ENCODE measurements at regions not wholly inside any gene's neighbourhood (a gene's known extent, or its start where the extent isn't known, plus 50 kb on each side); places are given as distances from the start of the nearest gene placed in this dataset.
A peak's percentile ranks its signal among the peaks of the same experiment; 100 is the strongest.
"Not testable (repeated sequence)": the region's sequence is repeated elsewhere in the genome, so short reads cannot be mapped to it uniquely, and the experiment has no call there.

DNA sequence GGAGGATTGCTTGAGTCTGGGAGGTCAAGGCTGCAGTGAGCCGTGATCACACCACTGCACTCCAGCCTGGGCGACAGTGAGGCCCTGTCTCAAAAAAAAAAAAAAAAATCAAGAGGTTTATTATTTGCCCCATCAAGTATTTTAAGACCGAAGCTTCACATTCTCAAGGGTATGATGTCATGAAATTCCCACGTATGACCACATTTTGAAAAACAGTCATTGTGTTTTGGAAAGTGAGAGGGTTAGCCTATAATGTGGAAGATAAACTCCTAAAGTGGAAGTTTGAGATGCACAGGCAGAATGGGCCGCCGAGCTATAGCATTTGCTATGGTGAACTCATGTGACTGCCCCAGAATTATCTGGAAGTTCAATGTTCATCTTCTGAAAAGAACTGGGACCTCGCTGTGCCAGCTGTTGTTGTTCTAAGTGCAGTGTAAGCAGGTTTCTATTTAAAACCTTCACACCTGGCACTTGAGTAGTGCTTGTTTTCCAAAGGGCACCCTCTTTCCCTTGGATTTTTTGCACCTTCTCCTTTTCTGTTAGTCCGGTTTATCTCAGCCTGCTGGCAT, 96.9 kb upstream of the SLC25A33 start:
- DNase-seq, result no peak

DNA sequence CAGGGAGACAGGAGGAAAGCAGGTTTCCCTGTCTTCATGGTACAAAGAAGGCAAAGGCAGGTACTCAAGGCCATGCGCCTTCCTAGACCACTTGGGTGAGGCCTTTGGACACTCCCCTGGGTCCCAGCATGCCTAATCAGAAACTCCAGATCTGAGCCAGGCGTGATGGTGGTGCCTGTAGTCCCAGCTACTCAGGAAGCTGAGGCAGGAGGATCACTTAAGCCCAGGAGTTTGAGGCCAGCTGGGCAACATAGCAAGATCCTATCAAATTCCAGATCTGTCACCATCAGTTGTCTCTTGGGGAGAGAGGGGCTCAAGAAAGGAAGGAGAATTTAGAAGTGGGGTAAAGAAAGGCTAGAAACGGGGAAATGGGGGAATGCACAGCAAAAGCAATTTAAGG, 96.3 kb upstream of the SLC25A33 start:
- DNase-seq, result no peak

DNA sequence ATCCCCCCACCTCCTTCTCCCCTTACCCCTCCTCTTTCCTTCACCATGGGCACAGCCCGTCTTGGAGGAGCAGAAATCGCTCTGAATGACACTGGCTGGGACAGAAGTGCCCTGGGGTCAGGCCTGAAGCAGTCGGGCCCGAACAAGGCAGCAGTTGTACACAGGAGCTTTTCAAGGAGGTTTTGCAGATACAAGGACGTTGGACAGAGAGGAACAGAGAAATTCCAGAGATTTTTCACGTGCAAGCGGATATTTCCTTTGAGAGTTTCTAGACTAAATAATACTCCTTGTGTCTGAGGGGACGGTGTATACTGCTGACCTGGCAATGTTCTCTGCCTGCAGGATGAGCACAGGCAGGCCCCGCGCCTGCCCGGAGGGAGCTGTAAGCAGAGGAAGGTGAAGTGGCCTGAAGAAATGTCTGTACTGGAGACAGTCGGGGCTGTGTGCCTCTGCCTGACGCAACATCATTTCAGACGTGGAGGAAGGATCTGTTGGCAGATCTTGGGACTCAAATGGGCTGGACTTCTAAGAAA, 95.3 kb upstream of the SLC25A33 start:
- DNase-seq, result no peak

DNA sequence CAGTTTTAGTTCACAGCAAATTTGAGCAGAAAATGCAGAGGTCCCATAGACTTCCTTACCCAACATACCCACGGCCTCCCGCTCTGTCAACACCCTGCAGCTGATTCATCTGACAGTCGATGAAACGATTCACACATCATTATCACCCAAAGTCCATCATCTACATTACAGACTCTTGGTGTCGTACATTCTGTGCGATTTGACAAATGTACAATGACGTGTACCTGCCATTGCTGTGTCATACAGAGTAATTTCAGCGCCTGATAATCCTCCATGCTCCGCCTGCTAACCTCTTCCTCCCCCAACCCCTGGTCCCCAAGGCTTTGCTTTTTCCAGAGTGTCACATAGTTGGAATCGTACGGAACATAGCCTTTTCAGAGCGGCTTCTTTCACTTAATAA, 94.7 kb upstream of the SLC25A33 start:
- DNase-seq, result no peak

DNA sequence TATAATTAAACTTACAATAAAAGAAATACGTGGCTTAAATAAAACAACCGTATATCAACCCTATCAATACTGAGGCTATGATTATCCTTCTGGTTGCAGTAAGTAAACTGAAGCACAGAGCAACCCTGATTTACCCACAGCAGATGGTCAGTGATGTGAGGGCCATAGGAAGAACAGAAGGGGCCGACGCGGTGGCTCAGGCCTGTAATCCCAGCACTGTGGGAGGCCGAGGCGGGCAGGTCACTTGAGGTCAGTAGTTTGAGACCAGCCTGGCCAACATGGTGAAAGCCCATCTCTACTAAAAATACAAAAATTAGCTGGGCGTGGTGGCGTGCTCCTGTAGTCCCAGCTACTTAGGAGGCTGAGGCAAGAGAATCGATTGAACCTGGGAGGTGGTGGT, 94.2 kb upstream of the SLC25A33 start:
- DNase-seq, result not testable (repeated sequence)

DNA sequence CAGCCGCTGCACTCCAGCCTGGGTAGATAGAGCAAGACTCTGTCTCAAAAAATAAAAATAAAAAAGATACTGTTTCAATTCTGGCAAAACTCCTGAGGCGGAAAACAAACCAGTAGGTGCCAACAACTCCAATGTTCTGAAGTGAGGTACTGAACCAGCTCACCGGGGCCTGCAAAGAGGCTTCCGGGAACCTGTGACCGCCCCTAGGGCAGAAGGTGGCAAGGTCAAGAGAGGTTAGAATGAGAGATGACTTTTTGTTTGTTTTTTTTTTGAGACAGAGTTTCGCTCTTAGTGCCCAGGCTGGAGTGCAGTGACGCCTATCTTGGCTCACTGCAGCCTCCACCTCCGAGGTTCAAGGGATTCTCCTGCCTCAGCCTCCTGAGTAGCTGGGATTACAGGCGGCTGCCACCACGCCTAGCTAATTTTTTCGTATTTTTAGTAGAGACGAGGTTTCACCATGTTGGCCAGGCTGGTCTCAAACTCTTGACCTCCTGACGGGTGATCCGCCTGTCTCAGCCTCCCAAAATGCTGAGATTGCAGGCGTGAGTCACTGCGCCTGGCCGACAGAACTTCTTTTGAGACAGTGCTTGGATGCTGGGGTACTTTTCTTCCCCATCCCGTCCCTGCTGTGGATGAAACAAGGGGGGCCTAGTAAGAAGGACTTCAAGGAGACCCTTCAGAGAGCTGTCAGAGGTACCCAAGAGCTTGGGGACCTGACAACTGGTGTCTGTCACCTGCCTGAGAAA, 91.9 kb upstream of the SLC25A33 start:
- DNase-seq, result no peak

DNA sequence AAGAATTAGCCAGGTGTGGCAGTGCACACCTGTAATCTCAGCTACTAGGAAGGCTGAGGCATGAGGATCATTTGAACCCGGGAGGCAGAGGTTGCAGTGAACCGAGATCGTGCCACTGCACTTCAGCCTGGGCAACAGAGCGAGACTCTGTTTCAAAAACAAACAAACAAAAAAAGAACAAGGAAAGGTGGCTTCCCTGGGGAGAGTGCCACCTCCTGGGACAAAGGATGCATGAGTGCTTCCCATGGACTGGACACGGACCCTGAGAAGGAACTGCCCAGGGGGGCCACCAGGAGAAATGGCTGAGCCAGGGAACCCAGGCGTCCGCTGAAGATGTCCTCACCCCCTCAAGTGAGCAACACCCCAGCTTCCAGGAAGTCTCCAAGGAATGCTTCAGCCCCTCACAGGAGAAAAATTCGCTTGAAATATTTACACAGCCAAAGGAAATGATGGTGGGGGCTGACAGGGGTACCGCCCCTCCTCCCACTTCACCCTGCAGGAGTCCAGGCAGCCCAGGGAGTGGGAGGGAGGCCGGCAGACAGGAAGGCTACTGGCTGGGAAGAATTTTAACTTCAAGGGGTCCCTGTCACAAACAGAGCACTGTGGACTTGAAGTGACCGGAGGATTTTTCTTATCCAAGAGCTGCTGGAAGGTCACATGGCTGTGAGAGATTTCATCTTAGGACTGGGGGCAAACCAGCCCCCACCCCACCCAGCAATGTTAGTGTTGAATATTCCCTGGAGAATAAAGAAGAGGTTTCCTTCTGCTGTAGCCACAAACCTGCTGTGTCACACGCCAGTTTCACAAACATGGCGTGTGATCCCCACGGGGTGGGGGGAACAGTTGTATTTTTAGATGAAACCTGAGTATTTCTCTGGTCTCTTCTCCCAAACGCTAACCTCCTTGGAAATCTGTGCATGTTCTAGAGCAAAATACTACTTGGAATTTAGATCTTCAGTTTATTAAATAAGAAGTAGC, 90.8 kb upstream of the SLC25A33 start:
- no peak for DNase-seq

DNA sequence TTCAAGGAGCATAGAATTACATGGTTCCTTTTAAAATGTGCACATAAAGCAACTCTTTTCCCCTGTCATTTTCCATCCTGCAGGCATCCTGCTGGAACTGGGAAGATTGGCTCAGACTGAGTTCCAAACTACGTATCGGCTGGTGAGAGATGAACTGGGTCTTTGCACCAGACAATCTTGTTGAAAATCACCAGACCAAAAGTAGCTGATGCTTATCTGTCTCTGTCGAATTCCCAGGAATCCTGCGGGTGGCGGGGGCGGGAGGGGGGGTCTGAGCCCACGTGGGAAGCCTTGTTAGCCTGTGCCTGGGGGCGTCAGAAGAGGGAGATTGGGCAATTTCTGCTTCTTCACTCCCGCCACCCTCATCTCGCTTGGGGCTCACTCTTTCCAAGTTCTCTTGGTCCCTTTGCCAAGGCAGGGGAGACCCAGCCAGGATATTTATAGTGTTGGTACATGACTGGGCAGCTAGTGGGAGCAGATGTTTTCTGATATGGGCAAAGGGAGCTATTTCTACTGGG, 90.1 kb upstream of the SLC25A33 start:
- no peak for DNase-seq

DNA sequence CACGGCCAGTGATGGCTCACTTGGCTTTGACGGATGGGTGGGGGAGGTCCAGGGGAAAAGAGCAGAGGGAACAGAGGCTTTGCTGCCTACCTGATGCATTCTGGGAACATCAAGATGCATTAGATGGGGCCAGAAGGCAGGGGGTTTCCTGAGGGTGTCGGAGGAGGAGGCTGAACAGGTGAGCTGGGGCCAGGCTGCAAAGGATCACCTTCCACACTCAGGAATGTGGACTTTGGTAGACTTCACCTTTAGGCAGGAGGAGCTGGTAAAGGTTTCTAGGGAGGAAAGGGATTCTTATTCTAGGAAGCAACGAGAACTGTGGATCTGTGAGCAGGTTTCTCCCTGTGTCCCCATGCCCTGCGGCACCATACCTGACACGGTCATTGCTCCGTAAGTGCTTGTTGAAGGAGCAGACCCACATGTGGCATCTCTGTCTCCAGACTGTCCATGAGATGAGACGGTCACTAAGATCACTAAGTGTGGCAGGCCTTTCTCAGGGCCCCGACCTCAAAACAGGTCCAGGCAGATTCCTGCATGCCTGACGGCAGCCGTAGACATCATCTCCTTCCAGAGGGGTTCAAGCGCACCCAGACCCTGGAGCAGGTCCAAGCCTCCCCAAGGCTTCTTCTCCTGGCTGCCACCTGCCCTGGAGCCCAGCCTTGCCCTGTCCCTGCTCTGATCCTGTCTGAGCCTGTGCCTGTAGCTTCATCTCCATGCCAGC, 89.1 kb upstream of the SLC25A33 start:
- no peak for DNase-seq

DNA sequence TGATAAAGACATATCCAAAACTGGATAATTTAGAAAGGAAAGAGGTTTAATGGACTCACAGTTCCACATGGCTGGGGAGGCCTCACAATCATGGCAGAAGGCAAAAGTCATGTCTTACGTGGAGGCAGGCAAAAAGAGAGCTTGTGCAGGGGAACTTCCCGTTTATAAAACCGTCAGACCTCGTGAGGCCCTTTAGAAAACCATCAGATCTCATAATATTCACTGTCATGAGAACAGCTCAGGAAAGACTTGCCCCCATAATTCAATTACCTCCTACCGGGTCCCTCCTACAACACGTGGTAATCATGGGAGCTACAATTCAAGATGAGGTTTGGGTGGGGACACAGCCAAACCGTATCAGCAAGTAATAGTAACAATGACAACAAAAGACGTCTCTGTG, 88.2 kb upstream of the SLC25A33 start:
- no peak for DNase-seq

DNA sequence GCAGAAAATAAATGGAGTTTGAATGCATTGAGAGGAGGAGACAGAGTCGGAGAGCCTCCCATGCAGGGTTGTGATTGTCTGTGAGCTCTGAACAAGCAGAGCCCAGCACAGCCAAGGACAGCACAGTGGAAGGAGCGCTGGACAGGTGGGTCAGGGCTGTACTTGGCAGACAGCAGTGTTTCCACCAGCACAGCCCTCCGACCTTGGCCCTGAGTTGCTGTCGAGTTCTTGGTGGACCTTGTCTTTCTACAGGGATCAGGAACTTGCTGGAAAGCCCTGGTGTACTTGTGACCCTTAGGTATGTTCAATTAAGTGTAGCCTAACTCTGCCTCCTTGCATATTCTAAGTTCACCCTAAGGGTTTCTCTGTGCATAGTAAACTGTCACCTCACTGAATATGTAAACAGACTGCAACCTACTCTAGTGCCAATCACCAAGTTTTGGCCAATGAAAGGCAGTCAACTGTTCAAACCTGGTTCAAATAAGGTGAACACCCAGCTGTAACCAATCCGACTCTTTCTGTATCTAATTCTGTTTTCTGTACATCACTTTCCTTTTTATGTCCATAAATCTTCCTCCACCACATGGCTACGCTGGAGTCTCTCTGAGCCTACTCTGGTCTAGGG, 86.6 kb upstream of the SLC25A33 start:
- no peak for DNase-seq

DNA sequence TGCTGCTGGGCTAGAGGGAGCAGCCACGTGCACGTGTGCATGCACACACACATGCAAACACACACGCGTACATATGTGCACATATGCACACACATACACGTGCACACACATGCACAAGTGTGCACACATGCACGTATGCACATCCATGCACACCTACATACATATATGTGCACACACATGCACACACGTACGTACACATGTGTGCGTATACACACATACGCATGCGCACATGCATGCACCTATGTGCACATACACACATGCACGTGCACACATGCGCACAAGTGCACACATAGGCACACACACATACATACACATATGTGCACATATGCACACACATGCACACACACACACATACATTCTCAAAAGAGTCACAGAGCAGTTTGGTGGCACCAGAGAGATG, 85.9 kb upstream of the SLC25A33 start:
- DNase-seq, result no peak

DNA sequence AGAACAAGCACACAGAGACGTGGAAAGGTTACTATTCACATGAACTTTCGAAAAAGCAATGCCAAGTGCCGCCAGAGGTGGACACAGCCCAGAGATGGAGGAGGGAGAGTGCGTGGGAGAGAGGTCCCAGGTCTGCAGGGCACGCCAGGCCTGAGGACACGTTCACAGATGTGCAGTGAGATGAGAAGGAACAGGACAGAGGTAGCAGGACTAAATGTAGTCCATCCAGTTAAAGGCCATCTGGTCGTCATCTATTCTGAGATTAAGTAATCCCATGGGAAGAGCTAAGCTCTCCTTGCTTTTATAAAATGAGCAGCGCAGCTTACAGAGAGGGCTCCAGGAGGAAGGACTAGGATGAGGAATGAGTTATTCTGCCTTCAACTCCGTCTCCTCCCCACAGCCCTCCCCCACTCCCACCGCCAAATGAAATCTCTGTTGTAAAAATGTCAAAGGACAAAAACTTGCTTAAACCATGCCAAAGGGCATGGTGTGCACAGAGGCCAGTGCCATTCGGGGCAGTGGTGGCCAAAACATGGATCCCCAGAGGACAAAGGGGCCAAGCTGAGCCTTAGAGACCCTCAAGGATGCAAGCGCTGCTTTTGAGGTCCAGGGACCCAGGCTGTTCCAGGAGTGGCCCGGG, 85.4 kb upstream of the SLC25A33 start:
- no peak for DNase-seq

DNA sequence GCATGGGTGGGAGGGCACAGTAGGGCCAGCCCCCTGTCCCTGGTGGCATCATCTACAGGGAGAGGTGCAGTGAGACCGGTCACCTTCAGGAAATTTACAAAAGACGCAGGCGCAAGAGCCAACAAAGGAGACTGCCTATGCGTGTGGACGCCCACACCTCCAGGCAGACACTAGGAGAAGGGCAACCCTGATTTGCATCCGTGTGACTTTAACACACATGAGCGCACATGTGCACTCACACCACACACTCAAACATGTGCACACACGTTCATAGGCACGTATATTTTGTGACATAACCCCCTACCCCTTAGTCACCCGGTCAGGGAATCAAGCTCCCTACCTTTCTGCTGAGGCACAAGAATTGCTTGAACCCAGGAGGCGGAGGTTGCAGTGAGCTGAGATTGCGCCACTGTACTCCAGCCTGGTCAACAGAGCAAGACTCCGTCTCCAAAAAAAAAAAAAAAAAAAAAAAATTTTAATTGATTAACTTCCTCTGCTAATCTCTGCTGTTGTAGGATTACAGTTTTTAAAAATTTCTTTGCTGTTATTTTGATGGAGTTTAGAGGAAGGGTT, 84.7 kb upstream of the SLC25A33 start:
- DNase-seq, result no peak

DNA sequence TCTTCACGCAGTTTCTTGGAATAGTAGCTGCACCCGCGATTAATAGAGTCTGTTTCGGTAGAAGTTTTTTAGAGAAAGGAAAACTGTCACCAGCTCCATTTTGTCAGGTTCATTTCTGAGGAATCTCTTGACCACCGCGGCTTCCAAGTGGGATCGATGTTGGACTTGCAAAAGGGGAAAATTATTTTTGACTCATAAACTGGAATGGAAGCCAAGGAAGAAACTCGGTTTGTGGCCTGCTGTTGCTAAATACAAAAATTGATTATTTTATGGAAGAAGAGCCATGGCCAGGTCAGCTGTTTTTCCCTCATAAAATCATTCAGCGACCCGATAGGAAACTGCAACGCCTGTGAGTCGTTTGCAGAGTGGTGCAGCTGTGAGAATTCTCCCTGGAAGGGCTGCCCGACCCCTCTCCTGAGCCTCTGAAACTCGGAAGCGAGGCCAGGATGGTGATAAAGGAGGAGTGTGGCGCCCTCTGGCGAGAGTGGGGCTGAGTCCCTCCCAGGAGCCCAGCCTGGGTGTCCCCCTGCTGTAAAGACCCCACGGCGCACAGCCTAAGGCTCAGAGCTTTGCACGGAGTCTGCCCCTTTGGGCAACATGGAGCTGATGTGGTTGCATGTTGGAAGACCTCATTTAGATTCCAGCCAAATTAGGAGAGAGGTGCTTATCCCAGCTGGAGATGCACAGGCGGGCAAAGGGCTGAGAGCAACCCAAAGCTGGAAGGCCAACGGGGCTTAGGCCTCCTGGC, 83.6 kb upstream of the SLC25A33 start:
- peak; percentile 57 for DNase-seq

DNA sequence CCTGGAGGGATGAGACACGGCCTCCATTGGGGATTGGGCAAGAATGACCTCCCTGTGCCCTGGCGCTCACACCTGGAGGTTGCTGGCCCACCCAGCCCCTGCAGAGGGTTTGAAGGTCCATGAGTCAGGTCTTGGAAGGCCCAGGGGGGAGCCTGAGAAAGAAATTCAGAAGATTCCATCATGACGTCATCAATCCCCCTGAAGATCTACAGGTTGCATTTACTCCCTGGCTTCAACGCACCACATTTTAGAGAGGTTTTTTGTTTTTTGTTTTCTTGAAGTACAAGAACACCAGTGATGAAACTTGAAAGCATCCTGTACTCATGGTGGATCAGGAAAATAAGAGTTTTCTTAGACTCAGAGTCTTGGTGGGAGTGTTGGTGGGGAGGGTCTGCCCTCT, 82.4 kb upstream of the SLC25A33 start:
- DNase-seq, result no peak

DNA sequence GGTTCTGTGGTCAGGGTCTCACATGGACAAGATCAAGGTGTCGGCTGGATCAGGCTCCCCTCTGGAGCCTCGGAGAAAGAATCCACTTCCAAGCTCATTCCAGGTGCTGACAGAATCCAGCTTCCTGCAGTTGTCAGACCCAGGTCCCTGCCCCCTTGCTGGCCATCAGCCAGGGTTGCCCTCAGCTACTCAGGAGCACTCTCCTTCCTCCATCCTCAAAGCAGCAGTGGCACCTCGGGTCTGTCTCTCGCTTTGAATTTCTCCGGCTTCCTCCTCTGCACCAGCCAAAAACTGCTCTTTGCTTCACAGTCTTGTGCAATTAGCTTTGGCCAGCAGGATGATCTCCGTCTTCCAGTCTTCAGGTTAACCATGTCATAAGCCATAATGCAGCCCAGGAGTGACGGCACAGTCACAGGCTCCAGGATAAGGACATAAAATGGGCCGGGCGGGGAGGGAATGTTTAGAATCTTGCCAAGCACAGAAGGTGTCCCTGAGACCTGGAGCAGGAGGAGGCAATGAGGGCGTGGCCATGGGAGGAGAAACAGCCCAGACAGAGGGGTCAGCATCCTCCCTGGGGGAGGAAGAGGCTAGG, 79.4 kb upstream of the SLC25A33 start:
- DNase-seq, result no peak

DNA sequence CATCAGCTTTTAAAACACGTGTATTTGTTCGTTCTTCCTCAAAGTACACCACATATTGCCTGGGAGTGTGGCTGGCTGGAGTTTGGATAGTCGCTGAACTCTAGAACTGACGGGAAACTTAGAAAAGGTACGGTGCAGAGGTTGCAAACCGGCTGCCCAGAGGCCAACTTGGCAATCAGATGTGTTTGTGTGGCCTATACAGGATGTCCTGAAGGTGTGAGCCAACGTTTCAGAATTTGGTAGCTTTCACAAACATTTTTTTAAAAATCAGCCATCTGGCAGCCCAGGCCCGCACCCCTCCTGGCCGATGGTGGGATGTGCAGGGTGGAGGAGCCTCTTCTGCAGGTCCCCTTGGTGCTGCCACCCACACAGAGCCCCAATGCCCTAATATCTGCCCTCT, 73.6 kb upstream of the SLC25A33 start:
- no peak for DNase-seq

DNA sequence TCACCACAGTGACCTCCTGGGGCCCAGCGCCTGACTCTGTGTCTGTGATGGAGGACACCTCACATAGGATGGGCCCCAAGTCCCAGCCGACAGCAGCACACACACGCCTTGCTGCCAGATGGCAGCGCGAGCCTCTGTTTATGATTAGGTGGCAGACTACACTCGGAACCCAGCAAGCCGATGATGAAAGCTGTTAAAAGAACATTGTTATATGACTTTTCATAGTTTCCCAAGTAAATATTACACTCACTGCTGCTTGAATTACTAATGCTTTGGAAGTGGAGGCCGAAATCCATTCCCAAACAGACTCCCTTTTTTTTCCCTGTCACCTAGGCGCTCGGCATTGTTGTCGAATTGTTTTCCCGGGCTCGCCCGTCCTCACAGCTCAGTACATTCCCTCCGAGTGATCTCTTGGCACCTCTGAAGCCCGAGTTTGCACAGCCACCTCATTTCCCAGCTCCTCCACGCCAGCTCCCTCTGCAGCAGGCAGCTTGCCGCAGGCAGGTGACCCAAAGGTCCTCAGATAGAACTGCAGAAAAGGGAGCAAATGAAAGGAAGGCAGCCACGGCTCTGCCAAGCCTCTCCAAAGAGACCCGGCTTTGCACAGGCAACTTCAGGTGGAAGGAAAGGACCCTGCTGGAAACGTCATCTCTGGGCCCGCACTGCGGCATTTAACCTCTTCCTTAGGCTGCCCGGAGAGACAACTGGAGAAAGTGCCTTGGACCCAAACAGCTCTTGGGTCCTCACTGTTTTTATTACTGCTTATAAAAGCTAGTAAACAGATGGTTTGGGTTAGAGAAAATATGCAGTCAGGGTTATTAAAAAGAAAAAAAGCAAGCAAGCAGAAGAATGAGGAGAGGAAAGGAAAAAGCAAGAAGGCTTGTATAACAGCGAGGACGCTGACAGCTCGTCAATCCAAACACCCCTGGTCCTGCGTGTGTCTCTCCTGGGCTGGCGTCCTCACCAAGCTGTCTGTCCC, 72.2 kb upstream of the SLC25A33 start:
- no peak for DNase-seq

Data from stimulated activated CD4-positive, alpha-beta T cell treated with anti-CD3 and anti-CD28 coated beads, Interleukin-1b, Interleukin-23, amount 100 ng/mL, for 48 hours (primary cell).